OCI-LY7 (cell line): ENCODE measurements at regions not wholly inside any gene's neighbourhood (a gene's known extent, or its start where the extent isn't known, plus 50 kb on each side); places are given as distances from the start of the nearest gene placed in this dataset.

Source experiments
- BruUV-seq: library from RNA; stranded (reverse); fragments of 400-500 nt; replicated peaks from 2 replicates; lab custom pipeline; 2021; lab: Mats Ljungman, UMichigan
- CTCF ChIA-PET: fragments of 300-600 bp; sonication (Branson Sonifier 250); formaldehyde crosslinking; loops from one replicate; lab custom pipeline; 2022; ENCODE audit warnings: antibody characterized with exemption; ENCODE audit not compliant: unreplicated experiment; lab: Charles Lee
- POLR2A ChIA-PET: fragments of 300-600 bp; sonication (Branson Sonifier 250); formaldehyde crosslinking; loops from one replicate; lab custom pipeline; 2022; ENCODE audit warnings: antibody characterized with exemption; lab: Charles Lee
- DNase-seq: peaks from one replicate; pipeline ENCODE4 v3.0.0-alpha.2; 2015; ENCODE audit warnings: low spot score
- H2AFZ ChIP-seq: fragments of 200-600 bp; sonication (generic), shearing (Covaris generic); 2 replicates; pipeline ENCODE4 v1.6.1; 2014; ENCODE audit warnings: mild to moderate bottlenecking, antibody characterized with exemption, low read length, moderate library complexity
- H3K27ac ChIP-seq: fragments of 200-600 bp; sonication (generic); 2 replicates; pipeline ENCODE4 v1.5.1; 2014; ENCODE audit warnings: mixed run types, low read depth, mild to moderate bottlenecking, moderate library complexity, low read length, inconsistent platforms; ENCODE audit not compliant: poor library complexity, severe bottlenecking
- H3K36me3 ChIP-seq: fragments of 200-600 bp; sonication (generic); 2 replicates; pipeline ENCODE4 v1.6.1; 2014; ENCODE audit warnings: mild to moderate bottlenecking, antibody characterized with exemption, low read length, moderate library complexity, mixed read lengths; ENCODE audit not compliant: insufficient read depth
- H3K4me1 ChIP-seq: fragments of 200-600 bp; sonication (generic); 2 replicates; pipeline ENCODE4 v1.5.1; 2014; ENCODE audit warnings: mild to moderate bottlenecking, low read length; ENCODE audit not compliant: insufficient read depth, poor library complexity, severe bottlenecking
- H3K4me2 ChIP-seq: fragments of 200-600 bp; sonication (generic); 2 replicates; pipeline ENCODE4 v1.6.1; 2014; ENCODE audit warnings: mild to moderate bottlenecking, low read length
- H3K4me3 ChIP-seq: fragments of 200-600 bp; sonication (generic); 2 replicates; pipeline ENCODE4 v1.5.1; 2014; ENCODE audit warnings: mild to moderate bottlenecking, low read depth, low read length; ENCODE audit not compliant: poor library complexity, severe bottlenecking
- H3K79me2 ChIP-seq: fragments of 200-600 bp; sonication (generic); 2 replicates; pipeline ENCODE4 v1.6.1; 2016; ENCODE audit warnings: low read depth, mild to moderate bottlenecking, low read length, moderate library complexity, mixed read lengths; ENCODE audit not compliant: insufficient read depth
- H3K9me2 ChIP-seq: fragments of 200-600 bp; sonication (generic); 2 replicates; pipeline ENCODE4 v1.6.1; 2016; ENCODE audit warnings: mild to moderate bottlenecking, low read length, mixed read lengths; ENCODE audit not compliant: insufficient read depth
- H3K9me3 ChIP-seq: fragments of 200-600 bp; sonication (generic); 2 replicates; pipeline ENCODE4 v1.6.1; 2014; ENCODE audit warnings: mild to moderate bottlenecking, mixed run types, low read length, mixed read lengths
- H4K20me1 ChIP-seq: fragments of 200-600 bp; sonication (generic); 2 replicates; pipeline ENCODE4 v1.6.1; 2014; ENCODE audit warnings: mild to moderate bottlenecking, antibody characterized with exemption, low read length, moderate library complexity, mixed read lengths; ENCODE audit not compliant: insufficient read depth
- EZH2phosphoT487 ChIP-seq: fragments of 200-600 bp; sonication (generic); IDR thresholded peaks from 2 replicates; pipeline ENCODE4 v1.6.1; 2018; ENCODE audit warnings: low read depth, borderline replicate concordance, mild to moderate bottlenecking, mixed run types, antibody characterized with exemption, low read length, moderate library complexity, mixed read lengths
- intact Hi-C: fragments of 100-400 bp; cut with micrococcal nuclease; formaldehyde crosslinking; loops from one replicate; pipeline ENCODE4 v1.10.0; 2022; ENCODE audit not compliant: unreplicated experiment
- TF ChIP-seq, protein P1 (sequence below): fragments of 200-600 bp; sonication (generic); conservative IDR thresholded peaks from 2 replicates; pipeline ENCODE4 v1.5.1; 2014; ENCODE audit warnings: mild to moderate bottlenecking, antibody characterized with exemption, low read length, moderate library complexity, mixed read lengths

DNA sequence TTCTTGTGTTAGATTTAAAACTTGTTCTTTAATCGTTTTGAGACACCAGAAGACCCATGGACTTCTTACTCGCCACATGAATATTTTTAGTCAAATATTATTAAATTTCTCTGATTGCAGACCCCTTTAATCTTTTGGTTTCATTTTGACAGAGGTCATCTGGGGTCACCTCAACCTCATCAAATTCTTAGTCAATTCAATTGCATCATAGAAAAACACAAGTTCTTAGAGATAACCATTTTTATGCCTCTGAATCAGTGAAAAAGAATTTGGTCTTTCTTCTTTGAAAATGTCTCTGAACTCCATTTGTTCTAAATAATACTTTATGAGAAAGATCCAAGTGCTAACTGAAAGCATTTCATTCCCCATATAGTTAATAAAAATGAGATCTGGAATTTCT lies 55.2 kb upstream of the CBLN4 start:
- Histone ChIP-seq H3K4me1 (no peaks in the 10 kb centered on the region), H3K4me3 (no peak overlapping the region), H3K9me2 (no peaks in the 10 kb centered on the region), H3K27ac (no peak overlapping the region), H4K20me1 (no peaks in the 10 kb centered on the region), H3K36me3 (no peaks in the 10 kb centered on the region), H3K4me2 (no peak overlapping the region), H2AFZ (no peak overlapping the region), H3K79me2 (no peaks in the 10 kb centered on the region), H3K9me3 (no peaks in the 10 kb centered on the region)
- BruUV-seq: no TSS peak
- intact Hi-C loops: no loop called here
- TF ChIP-seq, protein P1, sequence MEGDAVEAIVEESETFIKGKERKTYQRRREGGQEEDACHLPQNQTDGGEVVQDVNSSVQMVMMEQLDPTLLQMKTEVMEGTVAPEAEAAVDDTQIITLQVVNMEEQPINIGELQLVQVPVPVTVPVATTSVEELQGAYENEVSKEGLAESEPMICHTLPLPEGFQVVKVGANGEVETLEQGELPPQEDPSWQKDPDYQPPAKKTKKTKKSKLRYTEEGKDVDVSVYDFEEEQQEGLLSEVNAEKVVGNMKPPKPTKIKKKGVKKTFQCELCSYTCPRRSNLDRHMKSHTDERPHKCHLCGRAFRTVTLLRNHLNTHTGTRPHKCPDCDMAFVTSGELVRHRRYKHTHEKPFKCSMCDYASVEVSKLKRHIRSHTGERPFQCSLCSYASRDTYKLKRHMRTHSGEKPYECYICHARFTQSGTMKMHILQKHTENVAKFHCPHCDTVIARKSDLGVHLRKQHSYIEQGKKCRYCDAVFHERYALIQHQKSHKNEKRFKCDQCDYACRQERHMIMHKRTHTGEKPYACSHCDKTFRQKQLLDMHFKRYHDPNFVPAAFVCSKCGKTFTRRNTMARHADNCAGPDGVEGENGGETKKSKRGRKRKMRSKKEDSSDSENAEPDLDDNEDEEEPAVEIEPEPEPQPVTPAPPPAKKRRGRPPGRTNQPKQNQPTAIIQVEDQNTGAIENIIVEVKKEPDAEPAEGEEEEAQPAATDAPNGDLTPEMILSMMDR: no peak
- TF ChIP-seq EZH2phosphoT487: no peak
- CTCF ChIA-PET: no interaction called here
- no peak for DNase-seq
- POLR2A ChIA-PET: interaction anchor here (0.7 kb wide), 1 partner anchor 1393 kb away, joined by 3 read pairs; no protein-coding TSS in a partner anchor

DNA sequence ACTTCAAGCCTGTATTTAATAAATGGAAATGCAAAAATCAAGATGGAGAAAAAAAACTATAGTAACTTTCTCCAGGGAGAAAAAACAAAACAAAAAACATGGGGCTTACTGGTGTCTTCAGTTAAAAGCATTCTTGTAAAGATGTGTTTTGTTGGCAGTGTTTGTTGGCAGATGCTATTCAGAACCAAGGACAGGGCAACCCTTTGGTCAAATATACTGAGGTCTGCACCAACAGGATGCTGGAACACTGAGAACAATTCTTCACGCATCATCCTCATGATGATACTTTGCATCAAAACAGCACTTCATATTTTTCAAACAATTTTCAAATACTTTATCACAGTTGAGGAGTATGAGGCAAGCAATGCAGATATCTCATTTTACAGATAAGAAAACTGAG lies 63.7 kb upstream of the CBLN4 start:
- no peak for TF ChIP-seq EZH2phosphoT487
- TF ChIP-seq, protein P1: no peak
- H3K9me2 ChIP-seq: no peaks in the 10 kb centered on the region
- no peak overlapping the region for H3K4me2 ChIP-seq
- no peaks in the 10 kb centered on the region for H3K9me3 ChIP-seq
- H2AFZ ChIP-seq: no peak overlapping the region
- intact Hi-C loops: no loop called here
- H3K36me3 ChIP-seq: no peaks in the 10 kb centered on the region
- H3K27ac ChIP-seq: no peak overlapping the region
- no peaks in the 10 kb centered on the region for H3K4me1 ChIP-seq
- H4K20me1 ChIP-seq: no peaks in the 10 kb centered on the region
- no TSS peak for BruUV-seq
- no peak for DNase-seq
- no peaks in the 10 kb centered on the region for H3K79me2 ChIP-seq
- no peak overlapping the region for H3K4me3 ChIP-seq
- CTCF ChIA-PET: no interaction called here
- POLR2A ChIA-PET: no interaction called here

DNA sequence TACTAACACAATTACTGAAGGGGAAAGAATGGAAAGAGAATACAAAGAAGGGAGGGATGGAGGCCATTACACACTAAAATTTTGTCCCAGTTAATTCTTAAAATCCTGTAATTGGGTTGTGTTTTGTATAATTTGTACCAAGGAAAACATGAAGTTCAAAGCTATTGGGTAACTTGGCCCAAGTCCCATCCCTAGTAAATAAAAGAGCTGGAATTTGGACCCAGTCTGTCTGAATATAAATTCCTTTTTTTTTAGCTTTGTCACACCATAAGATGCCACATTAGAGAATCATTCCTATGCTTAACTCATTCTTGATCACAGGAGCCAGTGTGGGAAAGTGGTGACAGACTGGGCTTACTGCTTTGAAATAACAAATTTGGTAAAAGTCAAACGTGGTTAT lies 66.8 kb upstream of the CBLN4 start:
- no peak overlapping the region for H3K4me3 ChIP-seq
- no peaks in the 10 kb centered on the region for H3K9me3 ChIP-seq
- intact Hi-C loops: no loop called here
- H3K36me3 ChIP-seq: no peaks in the 10 kb centered on the region
- CTCF ChIA-PET: no interaction called here
- BruUV-seq: no TSS peak
- no peaks in the 10 kb centered on the region for H4K20me1 ChIP-seq
- no peak for DNase-seq
- TF ChIP-seq, protein P1: no peak
- TF ChIP-seq EZH2phosphoT487: no peak
- no peak overlapping the region for H3K27ac ChIP-seq
- H3K9me2 ChIP-seq: no peaks in the 10 kb centered on the region
- POLR2A ChIA-PET: no interaction called here
- H3K79me2 ChIP-seq: no peaks in the 10 kb centered on the region
- no peak overlapping the region for H3K4me2 ChIP-seq
- H3K4me1 ChIP-seq: no peaks in the 10 kb centered on the region
- H2AFZ ChIP-seq: no peak overlapping the region
